GM21576 (cell line): ENCODE measurements at regions not wholly inside any gene's neighbourhood (a gene's known extent, or its start where the extent isn't known, plus 50 kb on each side); places are given as distances from the start of the nearest gene placed in this dataset.

Experiments used
- ATAC-seq: cut with Tn5 transposase; IDR thresholded peaks from one replicate; pipeline ENCODE4 v1.9.1; 2021; ENCODE audit warnings: mild to moderate bottlenecking, moderate library complexity; ENCODE audit not compliant: unreplicated experiment

DNA sequence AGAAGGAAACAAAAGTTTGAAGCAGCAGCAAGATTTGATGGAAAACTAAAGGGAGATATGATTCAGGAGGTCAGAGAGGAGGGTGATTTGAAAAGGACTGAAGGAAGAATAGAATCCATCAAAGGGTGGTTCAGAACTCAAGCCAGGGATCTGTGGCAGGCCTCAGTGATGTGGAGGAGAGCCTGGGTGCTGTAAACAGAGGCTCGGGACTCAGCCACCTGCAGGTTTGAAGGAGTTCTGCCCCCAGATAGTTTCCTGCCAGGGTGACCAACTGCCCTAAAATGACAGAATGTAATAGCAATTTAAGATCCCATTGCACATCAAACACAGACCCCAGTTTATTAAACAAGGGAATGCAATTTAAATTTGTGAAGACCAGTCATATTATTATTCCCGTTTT lies 204.0 kb upstream of the FAT1 start:
- ATAC-seq: no peak

DNA sequence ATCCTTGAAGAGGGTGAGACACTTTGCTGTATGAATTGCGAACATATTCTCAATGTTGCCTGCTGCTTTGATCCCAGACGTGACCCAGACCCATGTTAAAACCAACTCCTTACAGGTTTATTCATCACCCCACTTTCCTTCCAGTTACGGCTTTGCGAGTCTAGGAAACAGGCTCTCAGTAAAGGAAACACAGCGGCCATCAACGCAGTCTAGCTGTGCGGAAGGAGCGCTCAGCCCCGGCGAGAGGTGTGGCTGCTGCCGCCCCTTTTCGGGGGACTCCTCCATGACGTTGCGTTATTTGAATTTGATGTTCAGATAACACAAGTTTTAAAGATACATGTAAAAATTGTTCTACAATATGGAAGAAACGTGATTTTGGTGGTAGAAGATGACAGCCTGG lies 206.4 kb upstream of the FAT1 start:
- ATAC-seq: no peak

DNA sequence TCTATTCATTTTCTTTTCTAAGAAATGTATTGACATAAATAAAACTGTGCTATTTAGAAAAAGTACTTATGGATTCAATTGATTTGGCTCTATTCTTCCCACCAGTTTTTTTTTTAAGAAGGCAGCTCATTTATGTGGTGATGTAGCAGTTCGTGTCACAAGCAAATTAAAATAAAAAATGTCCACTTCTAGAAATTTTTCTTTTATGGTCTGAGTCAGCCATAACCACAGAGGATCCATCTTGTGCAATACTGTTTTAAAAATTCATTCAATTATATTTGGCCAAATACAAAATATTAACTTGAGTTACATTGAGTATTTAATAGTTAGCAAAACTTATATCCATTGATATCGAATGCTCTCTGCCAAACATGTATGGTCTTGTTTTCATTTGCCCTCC lies 207.9 kb upstream of the FAT1 start:
- ATAC-seq: no peak

DNA sequence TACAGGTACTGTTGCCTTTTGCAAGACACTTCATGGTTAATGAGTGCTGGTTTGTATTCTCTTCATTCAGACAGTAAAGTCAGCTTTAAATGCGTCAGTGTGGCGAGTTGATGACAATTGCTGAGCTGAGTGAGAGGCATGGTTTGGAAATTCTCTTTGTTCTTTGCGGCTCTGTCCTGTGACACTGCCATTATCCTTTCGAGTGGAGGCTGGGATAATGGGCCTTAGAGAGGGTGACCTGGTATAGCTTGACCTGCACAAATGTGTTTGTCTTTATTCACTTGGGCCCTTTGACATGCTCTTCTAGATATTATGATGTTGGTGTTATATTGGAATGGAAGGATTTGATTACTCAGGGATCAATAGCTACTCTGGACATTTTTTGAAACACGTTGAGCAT lies 208.5 kb upstream of the FAT1 start:
- no peak for ATAC-seq

DNA sequence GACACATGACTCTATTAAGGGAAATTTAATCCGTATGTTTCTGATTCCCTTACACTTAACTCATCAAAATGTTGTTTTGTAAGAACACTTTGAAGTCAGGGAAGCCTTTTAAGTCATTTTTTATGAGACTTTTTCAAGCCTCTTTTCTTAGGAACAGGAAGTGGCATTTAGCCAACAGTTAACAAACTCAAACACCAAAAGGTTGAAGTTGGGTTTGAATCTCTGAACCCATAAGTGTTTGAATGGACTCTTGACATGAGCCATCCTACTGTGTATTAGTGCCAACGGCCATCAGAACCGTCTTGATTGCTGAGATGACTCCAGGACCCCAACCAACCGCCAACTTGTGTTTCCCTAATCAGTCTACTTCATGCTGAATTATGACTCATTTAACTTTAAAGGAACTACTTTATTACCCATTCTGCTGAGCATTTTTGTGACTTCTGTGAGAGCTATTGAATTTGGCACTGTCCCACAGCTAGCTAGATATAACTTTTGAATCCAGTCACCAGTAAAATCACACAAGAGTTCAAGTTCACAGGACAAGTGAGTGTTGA lies 209.1 kb upstream of the FAT1 start:
- ATAC-seq: no peak

DNA sequence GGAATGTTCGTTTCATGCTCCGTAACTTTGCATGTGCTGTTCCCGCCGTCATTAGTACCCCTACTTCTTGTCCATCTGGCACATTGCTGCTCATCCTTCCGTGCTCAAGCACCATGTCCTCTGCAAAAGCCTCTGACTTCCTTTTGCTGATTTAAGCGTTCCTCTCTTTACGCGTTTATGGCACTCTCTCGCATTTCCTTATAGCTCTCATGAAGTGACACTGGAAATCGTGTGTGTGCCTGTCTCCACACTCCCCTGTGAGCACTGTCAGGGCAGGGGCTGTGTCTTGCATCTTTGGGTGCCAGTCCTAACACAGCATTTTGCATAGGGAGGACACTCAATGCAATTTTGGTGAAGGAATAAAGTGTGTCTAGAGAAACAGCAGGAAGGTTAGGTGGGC lies 210.6 kb upstream of the FAT1 start:
- no peak for ATAC-seq

DNA sequence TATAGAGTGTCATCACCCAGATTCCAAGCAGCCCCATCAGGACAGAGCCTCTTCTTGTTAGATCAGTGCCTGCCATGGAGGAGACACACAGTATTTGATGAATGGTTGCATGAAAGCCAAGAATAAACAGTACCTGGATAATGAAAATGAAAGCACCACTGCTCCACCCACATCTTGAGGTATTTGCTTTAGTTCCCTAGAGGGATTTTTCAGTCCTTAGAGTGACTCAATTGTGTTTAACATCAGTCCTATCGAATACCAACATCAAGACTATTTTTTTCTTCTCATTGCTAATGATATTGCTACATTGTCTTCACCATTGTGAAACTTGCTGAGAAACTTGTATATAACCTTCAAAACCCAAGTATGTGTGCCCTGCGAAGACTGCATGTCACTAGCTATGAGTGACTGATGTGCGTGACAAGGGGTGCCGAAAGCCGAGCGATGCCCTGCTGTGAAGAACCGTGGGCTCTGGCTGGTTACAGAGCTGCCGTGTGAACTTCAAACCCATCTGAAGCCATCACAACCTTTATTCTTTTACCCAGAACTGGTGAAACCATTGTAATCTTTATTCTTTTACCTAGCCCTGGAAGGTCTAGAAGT lies 211.3 kb upstream of the FAT1 start:
- no peak for ATAC-seq

DNA sequence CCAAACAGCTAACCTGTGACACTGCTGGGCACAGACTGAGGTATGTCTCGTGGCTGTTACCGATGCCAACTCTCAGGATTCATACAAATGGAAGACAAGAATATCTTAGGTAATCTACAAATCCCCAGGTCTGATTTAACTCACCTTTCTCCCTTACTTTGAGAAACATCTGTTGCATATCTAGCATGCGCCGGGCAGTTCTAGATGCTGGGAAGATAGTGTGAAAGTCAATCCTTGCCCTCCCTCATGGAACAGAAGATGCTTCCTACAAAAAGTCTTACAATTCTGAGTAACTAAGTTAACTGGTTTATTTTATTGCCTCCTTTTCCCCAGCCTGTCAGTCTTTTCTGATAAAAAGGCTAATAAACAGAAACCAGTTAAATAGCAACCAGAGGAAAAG lies 212.2 kb upstream of the FAT1 start:
- ATAC-seq: no peak

DNA sequence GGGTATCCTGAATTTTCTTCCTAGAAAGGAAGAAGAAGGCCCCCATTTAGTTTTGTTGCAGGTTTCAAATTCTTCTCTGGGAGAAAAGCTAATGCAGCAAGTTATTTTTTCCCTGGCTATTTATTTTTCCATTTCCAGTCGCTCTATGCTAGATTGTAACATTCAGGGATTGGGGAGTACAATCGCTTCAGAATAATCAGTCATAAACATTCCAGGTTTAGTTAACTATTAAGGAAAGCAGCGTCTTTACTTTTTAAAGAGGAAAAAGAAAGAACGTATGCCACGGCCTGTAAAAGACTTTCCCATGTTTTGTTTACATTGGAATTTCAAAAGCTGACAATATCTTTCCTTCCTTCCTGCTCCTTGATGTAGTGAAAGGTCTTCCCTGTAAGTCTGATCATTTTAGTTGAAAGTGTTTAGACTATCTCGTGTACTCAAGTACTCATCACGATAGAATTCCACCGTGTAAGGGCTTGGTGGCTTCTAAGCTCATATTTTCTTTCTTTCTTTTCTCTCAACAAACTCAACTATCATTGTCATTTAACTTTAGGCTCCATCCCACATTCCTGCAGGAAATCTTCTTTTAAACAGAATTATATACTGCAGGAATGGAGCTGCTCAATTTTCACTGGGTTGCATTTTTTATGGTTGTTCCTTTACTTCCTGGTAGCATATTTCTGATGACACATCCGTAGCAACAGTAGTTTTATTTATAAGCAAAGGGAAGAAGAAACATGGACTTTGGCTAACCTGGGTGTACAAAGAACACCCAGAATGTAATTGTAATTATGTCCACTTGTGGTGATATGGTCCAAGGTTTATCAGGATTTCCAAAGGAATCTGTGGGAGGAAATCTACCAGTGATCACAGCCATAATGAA lies 213.1 kb upstream of the FAT1 start:
- ATAC-seq: no peak

DNA sequence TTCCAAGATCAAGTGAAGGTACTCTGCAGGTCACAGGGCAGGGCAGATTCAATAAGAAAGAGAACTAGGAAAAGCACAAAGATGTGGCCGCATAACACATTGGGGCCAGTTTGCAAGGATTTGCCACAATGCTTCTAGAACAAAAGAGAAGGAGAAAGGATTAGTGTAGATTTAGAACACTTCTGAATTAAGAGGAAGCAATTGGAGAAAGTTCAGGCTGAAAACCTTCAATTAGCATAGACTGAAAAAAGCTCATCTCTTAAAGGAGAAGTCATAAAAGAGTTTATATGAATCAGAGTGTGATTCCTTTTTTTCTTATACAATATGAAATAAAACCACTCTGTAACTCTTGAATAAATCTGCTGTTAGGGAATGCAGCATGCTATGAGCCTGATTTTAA lies 215.6 kb upstream of the FAT1 start:
- ATAC-seq: no peak

DNA sequence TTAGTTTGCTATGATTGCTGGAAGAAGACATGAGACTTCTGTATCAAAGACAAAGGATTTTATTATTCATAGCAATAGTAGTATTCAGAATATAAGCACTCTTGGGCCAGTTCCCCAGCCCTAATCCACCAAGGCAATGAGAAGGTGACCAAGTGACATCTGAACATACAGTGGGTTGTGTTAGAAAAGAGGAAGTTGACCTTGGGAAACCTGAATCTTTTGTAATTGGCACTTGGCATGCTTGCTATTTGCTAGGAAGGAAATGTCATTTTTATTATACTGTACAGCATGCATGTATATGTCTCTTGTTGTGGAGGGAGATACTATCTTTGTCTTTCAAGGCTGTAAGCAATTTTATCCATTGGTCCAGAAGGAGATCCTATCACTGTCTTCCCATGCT lies 216.1 kb upstream of the FAT1 start:
- ATAC-seq: no peak

DNA sequence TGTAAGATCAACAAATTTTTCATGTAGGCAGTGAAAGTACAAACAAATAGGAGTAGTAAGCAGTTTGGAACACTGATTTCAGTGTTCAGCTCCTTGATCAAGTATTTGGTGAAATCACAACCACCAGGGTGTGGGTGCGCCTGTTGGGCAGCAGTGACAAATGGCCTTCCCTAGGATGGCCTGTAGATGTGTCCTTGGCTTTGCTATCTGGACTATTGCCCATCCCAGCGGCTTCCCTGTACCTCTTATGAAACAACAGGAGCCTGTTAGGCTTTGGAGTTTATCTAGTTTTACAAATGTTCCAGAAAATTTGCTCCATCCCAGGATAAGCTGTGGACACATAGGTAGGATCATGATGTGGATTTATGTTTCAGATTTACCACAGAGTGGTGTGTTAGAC lies 216.8 kb upstream of the FAT1 start:
- no peak for ATAC-seq

DNA sequence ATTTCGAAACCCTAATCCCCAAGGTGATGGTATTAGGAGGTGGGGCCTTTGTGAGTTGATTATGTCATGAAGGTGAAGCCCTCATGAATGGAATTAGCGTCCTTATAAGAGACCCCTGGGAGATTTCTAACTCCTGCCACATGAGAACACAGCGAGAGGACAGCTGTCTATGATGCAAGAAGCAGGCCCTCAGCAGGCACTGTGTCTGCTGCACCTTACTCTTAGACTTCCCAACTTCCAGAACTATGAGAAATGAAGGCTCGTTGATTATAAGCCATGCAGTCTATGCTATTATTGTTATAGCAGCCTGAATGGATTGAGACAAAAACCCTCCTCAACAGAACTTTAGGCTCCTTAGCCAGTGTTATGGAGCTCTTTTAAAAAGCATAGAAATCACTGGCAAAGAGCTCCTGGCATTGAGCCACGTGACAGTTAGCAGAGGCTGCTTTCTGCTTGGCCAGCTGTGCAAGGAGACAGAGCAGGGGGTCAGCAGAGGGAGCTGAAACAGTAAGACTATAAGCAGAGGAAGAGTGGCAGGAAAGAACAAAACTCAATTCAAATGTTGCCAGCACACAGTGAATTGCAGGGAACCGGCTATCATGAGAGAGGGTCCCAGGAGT lies 219.2 kb upstream of the FAT1 start:
- ATAC-seq: no peak

DNA sequence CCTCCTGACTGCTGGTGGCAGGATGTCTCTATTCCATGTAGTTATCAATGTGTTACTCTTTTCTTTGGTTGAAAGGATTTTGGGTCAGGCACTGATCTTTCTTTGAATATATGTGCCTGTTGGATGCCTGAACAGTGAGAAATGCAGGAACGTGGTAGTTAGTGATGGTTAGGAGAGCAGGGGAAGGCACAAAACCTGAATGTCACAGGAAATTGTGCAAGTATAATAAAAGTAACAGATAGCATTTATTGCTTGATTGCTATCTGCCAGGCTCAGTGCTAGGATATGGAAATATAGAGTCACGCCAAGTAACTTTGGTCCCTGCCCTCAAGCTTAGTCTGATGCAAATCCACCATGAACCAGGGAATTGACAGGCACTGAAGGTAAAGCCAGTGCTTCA lies 219.8 kb upstream of the FAT1 start:
- ATAC-seq: no peak

DNA sequence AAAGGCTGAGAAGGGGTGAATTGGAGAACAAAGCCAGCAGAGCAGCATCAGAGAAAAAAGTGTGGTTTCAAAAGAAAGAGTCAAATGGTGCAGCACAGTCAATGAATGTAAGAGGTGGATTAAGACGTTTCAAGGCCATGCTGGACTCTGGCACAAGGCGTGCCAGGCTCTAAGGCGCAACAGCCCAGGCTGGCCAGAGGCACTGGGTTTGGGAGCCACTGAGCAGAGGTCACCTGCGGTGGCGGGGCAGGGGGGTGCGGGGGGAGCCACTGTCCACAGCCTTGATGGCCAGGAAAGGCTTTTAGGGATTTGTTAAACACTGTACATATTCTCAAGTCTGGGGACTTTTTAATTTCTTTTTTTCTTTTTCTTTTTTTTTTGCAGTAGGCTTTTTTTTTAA lies 222.5 kb upstream of the FAT1 start:
- no peak for ATAC-seq

DNA sequence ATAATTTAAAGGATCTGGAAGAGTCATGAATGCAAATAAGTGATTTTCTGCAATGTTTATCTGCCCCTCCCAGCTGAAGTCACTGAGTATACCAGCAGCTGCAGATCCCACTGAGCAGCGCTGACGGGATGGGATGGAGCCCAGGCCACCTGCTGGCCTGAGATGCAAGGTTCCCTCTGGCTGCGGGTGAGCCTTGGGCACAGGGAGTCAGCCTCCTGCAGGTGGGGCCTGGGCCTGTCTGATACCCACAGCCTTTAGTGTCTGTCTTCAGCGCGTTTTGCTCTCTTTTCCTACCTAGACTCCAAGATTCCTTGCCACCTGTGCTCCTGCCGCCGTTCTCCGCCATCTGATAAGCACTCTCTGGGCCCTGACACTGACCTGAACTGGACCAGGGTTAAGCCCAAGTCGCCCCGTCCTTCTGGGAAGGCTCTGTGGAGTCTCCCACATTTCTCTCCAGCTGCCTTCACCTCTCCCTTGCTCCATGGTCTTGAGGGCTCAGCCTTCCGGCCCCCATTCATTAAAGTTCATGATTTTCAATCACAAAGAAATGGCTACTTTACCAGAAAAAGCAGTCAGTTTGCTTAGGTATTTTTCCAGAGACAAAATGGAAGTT lies 223.1 kb upstream of the FAT1 start:
- ATAC-seq: no peak

DNA sequence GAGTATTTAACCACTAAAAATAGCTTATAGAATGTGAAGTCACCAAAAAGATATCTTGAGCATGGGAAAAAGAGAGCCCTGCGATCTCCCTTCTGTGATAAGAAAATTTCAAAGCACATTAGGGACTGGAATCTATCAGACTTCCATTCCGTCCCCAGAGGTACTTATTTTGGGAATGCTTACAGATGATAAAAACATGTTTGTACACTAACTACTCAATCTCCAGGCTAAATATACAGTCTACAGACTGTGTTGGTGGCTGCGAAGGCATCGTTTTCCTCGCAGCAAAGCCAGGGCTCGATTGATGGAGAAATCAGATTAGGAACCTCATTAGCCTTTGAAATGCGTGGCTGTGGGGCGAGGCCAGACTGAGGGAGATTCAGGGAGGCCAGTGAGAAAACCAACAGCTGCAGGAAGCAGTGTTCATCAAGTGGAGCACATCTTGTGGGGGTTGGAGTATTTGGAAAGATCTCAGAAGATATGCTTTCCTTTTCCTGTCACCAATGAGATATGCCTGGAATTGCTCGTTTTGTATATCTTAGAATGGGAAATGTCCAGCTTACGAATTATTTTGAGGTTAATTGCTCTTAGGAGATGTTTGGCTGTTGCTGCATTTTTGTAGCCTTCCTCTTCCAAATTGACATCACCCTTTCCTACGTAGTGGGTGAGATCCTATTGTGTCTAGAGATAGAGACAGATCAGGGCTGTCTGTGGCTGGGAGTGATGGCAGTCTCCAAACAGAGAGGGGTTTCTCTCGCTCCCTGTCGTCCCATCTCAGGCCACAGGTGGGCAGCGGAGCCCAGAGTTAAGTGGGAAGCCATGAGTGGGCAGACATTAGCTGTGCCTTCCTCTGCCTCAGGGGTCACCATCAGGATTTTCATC lies 224.9 kb upstream of the FAT1 start:
- no peak for ATAC-seq

DNA sequence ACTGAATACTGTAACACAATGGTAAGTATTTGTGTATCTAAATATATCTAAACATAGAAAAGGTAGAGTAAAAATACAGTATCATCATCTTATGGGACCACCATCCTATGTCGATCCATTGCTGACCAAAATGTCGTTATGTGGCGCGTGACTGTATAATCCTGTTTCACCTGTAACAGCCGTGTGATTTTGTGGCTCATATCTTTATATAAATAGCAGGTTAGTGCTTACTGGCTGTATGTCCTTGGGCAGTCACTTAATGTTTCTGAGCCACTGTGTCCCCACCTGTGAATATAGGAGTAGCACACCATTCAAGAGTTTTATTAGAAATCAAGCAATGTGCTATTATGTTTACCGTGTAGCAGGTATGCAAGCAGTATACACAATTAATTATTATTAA lies 226.2 kb upstream of the FAT1 start:
- ATAC-seq: no peak

DNA sequence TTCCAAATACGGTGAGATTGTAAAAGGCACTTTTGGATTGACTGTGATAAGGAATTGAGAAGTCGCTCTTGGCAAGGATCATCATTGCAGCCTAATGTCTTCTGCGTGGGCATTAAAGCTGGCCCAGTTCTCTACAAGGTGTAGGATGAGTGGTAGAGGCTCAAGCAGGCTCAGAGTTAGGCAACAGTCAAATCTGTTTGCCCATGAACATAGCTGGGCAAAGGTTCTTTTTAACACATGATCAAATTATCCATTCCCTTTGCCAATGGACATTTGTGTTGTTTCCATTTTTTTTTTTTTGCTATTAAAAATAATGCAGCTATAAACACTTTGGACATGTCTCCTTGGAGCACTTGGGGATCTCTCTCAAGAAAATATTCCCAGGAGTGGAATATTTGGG lies 229.1 kb upstream of the FAT1 start:
- no peak for ATAC-seq

DNA sequence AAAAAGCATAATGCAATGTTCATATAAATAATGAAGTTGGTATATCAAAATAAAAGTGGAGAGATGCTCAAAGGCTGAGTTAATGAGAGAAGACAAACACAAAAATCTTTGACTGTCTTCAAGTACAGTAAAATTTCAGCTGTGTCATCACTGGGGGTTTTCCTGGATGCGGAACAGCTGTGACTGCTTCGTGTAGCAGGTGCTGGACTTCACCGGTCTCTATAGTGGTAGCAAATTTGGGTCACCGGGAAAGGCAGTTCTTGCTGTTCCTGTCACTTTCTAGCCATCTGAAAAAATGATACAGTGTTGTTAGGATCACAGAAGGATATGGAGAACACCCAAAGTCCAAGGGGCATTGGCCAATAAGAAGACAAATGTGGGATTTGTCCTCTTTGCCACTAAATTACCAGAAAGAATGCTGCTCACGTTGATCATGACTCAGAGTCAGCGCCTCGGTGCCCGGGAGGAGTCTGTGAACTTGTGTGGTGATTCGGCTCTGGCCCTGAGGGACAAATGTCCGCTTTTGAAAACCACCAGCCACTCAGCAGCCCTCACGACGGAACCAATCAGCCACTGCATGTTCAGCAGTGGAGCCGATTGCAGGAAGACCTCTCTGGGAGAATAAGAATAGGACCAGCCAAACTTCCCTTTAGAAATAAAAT lies 230.1 kb upstream of the FAT1 start:
- no peak for ATAC-seq
